Activated naive CD4-positive, alpha-beta T cell treated with anti-CD3 and anti-CD28 coated beads, Interleukin-2, amount 50 U/mL, for 72 hours (primary cell): ENCODE measurements at regions not wholly inside any gene's neighbourhood (a gene's known extent, or its start where the extent isn't known, plus 50 kb on each side); places are given as distances from the start of the nearest gene placed in this dataset.
A peak's percentile ranks its signal among the peaks of the same experiment; 100 is the strongest.

Source experiments
- ATAC-seq, 2 donors: fragments of 150-1000 bp; cut with Tn5 transposase; 2 replicates each; pipeline ENCODE4 v1.10.0; 2021; ENCODE audit warnings: mild to moderate bottlenecking in 2 of 2, moderate library complexity in 2 of 2
- DNase-seq, 2 donors: peaks; one replicate each; pipeline ENCODE4 v3.0.0; 2021 to 2022; ENCODE audit warnings: low spot score in 2 of 2
- H3K27ac Mint-ChIP-seq, 2 donors: one replicate each; pipeline ENCODE4 v1.8.0; 2022; ENCODE audit warnings: mild to moderate bottlenecking in 2 of 2, mixed read lengths in 2 of 2
- H3K36me3 Mint-ChIP-seq, 2 donors: one replicate each; pipeline ENCODE4 v1.8.0; 2022; ENCODE audit warnings: mixed read lengths in 2 of 2
- H3K9me3 Mint-ChIP-seq, 2 donors: one replicate each; pipeline ENCODE4 v1.8.0; 2022; ENCODE audit warnings: mixed read lengths in 2 of 2

DNA sequence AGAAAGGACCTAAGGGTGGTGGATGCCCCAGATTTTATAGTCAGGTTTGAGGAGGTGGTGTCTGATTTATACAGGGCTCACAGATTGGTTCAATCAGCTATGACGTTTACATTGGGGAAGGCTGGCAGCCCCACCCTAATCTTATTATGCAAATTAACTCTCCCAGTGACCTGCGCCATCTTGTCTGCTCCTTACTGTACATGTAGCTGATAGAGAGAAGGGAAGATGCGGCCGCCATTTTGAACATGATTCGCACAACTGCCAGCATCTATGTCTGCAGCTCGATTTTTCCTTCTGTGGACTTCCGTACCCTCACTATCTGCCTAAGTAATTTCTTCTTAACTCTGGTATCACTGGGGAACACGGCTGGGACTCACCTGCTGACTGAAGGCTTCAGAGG is 619.0 kb upstream of the DPP6 start:
- Mint-ChIP-seq H3K9me3 (peaks cover 24 to 26% of the 10 kb centered on the region in 2 donors), H3K36me3 (peaks cover 0 to 4% of the 10 kb centered on the region in 2 donors)
- no peak for ATAC-seq

DNA sequence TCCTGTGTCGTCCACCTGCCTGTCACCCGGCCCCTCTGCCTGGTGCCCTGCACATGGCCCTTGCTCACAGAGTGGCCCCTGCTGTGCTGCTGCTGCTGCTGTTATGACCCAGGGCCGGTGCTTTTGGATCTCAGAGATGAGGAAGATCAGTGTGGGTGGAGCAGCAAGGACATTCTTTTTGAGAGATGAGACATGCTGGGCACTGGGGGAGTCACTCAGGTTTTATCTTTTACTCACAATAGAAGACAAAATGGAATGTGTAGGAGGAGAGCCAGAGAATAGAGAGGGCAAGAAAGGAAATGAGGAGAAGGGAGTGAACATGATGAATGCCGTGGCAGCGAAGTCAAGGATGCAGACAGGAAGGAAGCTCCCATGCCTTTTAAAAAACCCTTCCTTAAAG is 611.5 kb upstream of the DPP6 start:
- H3K36me3 Mint-ChIP-seq, result no peaks in the 10 kb centered on the region
- H3K9me3 Mint-ChIP-seq, result peaks cover 12 to 14% of the 10 kb centered on the region in 2 donors
- no peak for DNase-seq
- H3K27ac Mint-ChIP-seq, result peak overlapping the region in 1 of 2 donors; percentile 40
- ATAC-seq, result no peak

More for the DNA sequence above, 619.0 kb upstream of the DPP6 start:
- DNase-seq, result no peak
- no peak overlapping the region for H3K27ac Mint-ChIP-seq

DNA sequence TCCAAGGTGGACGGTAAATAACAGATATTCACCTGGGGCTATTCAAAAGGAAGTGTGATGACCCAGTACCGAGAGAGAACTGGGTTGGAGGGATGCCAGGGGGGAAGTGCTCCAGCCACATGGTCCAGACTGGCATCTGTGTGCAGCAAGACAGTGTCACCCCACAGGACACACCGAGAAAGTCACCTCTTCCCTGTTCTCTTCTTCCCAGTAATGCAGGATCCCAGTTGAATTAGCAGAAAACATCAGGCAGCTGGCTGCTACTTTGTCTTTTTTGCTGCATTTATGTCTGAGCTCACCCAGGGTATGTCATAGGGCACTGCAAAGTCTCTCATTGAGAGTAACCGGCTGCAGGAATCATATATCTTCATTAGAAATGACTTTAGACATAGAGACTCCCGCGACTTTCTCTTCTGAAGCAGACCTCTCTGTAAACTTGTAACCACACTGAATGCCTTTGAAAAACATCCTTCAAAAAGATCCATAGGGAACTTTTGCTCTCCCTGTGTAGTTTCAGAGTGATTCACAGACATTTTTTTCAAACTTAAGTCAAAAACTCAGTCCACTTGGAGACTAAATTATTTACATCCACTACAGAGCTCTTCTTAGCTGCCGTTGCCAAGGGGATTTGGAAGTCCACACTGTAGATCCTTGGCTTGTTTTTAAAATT is 609.0 kb upstream of the DPP6 start:
- no peak overlapping the region for H3K27ac Mint-ChIP-seq
- DNase-seq, result no peak
- no peak for ATAC-seq
- H3K9me3 Mint-ChIP-seq, result peaks cover 4 to 5% of the 10 kb centered on the region in 2 donors
- H3K36me3 Mint-ChIP-seq, result no peaks in the 10 kb centered on the region

DNA sequence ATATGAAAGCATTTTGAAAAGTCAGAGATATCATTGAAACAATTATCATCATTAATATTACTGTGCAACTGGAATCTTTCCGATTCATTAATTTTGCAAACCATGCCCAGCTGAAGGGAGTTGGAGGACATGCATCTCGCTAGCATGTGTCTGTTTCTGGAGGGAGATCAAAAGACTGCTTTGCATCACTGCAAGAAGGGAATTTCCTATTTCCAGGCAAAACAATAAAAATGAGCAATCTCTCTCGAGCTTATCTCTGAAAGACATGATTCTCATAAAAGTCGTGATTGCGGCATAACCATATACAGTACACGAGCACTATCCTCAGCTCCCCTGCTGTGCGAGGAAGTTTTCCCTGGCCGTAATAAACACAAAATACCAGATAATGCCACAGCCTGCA is 607.6 kb upstream of the DPP6 start:
- H3K36me3 Mint-ChIP-seq, result no peaks in the 10 kb centered on the region
- no peak for ATAC-seq
- peaks cover 4 to 5% of the 10 kb centered on the region in 2 donors for H3K9me3 Mint-ChIP-seq
- no peak overlapping the region for H3K27ac Mint-ChIP-seq
- DNase-seq, result no peak

DNA sequence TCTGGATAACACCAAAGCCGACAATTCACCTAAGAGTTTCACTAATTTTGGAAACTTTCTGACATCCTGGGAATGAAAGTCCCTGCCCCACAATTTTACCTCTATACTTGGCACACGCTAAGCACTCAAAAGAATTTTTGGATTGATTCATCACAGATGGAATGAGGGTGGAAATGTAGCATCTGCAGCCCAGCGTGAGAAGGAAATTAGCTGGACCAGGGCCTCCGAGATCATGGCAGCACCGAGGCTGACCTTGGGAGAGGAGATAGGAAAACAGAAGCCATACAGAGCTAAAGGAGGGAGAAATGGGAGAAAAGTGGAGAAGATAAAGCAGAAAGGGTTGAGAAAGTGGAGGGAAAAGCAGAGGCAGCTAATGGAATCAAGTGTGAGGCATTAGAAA is 606.6 kb upstream of the DPP6 start:
- Mint-ChIP-seq H3K9me3 (peaks cover 4 to 7% of the 10 kb centered on the region in 2 donors), H3K27ac (no peak overlapping the region), H3K36me3 (no peaks in the 10 kb centered on the region)
- no peak for DNase-seq
- no peak for ATAC-seq

DNA sequence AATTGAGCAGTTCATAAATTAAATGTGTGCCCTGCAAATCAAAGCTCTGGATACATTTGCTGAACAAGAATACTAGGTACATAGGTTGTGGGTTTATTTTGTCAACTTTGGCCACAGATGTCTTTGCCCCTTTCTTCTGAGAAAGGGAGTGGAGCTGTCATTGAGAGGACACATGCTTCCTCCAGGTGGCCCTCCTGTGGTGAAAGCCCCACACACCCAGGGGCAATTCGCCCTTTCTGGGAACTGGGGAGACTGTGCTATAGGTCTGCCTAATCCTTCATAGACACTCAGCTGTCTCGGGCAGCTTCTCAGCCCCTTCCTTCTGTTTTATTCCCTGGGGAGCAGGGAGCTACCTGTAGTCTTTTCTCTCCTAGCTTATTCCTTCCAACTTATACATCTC is 605.7 kb upstream of the DPP6 start:
- H3K36me3 Mint-ChIP-seq, result no peaks in the 10 kb centered on the region
- peaks cover 8 to 13% of the 10 kb centered on the region in 2 donors for H3K9me3 Mint-ChIP-seq
- no peak overlapping the region for H3K27ac Mint-ChIP-seq
- ATAC-seq, result no peak
- DNase-seq, result no peak

DNA sequence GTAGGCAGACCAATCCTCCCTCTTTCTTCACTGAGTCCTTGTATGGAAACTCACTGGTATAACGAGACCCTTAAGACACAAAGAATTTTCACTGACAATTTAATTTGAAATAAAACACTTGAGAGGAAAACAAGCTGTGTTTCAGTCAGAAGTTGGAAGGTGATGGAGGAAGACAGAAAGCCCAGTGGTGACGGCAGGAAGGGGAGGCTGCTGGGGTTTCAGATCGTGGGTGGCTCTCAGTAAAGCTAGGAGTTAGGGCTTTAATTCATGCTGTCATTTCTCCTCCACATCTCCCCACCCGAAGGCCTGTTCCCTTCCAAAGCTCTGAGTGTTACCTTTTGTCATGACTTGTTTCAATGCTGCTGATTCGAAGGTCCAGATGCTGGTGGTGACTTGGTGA is 605.2 kb upstream of the DPP6 start:
- no peak for DNase-seq
- no peak overlapping the region for H3K27ac Mint-ChIP-seq
- no peak for ATAC-seq
- peaks cover 10 to 13% of the 10 kb centered on the region in 2 donors for H3K9me3 Mint-ChIP-seq
- no peaks in the 10 kb centered on the region for H3K36me3 Mint-ChIP-seq

DNA sequence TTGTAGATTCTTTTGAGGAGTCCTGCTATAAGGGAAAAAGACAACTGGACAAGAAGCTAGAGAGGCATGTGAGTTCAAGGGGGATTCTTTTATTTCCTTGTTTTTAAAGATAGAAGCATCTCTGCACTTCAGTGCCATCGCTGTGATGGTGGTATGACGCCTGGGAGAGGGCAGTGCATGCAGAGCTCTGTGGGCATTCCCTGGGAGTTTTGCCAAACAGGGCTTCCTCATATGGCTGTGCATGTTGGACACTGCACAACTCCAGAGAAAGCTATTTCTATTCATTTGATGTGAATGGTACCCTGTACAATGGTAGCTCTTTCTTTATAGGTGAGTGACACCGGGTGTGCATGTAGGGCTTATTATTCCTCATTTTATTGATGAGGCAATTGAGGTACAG is 599.5 kb upstream of the DPP6 start:
- no peak for ATAC-seq
- Mint-ChIP-seq H3K9me3 (peaks cover 17 to 24% of the 10 kb centered on the region in 2 donors), H3K36me3 (peaks cover 0 to 1% of the 10 kb centered on the region in 2 donors), H3K27ac (no peak overlapping the region)
- no peak for DNase-seq

DNA sequence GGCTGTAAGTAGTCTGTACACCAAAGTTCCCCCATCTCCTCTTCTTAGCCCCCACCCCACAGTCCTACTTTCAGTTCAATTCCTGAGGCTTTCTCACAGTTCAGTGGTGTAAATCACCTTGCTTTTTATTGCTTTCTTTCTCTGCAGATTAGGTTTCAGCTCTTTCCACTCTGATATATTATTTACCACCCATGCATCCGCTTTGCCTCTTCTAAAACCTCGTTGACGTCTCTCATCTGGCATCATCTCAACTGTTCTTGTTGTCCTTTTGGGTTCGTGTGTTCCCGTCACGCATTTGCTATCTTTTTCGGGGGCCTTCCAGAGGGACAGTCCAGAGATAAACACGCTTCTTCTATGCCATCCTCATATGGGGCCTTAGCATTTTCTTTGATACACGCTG is 597.9 kb upstream of the DPP6 start:
- no peak for DNase-seq
- peaks cover 17 to 27% of the 10 kb centered on the region in 2 donors for H3K9me3 Mint-ChIP-seq
- H3K27ac Mint-ChIP-seq, result no peak overlapping the region
- H3K36me3 Mint-ChIP-seq, result peaks cover 0 to 5% of the 10 kb centered on the region in 2 donors
- no peak for ATAC-seq

DNA sequence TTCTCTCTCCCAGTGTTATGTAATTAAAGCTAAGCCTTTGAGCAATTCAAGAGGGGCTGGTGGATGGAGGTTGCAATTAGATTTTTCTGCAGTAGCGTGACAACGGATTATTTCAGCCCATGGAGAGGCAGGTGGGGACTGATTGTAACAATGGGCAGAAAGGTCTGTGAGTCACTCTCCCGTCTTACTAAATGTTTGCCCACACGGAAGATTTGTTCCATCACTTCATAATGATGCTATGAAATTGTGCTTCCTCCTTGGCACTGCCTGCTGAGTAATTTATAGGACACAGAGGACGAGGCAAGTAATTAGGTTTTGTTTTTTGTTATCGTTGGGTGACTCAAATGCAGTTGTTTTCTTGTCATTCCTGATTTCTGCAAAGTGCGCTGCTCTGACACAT is 594.5 kb upstream of the DPP6 start:
- peaks cover 0 to 12% of the 10 kb centered on the region in 2 donors for H3K36me3 Mint-ChIP-seq
- no peak for DNase-seq
- H3K27ac Mint-ChIP-seq, result no peak overlapping the region
- no peak for ATAC-seq
- peaks cover 21 to 28% of the 10 kb centered on the region in 2 donors for H3K9me3 Mint-ChIP-seq

DNA sequence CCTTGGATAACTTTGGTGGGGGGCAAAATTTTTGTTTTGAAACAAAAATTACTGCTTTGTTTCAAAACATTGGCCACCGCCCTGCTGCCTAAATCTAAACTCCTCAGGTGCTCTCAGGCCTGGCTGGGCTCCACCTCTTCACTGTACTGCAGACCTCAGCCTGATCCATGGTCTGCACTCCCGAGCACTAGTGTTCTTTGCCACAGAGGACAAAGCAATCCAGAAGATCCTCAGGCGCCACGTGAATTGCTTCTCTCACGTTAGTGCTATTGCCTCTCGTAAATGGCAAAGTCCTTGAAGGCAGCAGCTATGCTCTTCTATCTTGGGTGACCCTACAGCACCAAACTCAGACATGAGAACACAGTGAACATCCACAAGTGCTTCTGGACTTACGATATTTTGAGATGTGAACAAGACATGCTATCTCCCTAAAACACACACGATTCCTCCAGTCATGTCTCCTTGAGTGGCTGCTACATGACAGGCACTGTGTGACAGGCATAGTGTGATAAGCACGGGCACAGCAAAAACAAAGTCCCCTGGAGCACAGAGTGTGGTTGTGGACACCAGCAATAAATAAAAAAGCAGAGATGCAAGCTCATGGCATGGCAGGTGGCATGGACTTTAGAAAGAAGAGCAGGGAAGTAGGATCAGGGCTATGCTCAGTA is 582.1 kb upstream of the DPP6 start:
- Mint-ChIP-seq H3K9me3 (peaks cover 13 to 19% of the 10 kb centered on the region in 2 donors), H3K27ac (no peak overlapping the region), H3K36me3 (peaks cover 0 to 7% of the 10 kb centered on the region in 2 donors)
- no peak for DNase-seq
- no peak for ATAC-seq

DNA sequence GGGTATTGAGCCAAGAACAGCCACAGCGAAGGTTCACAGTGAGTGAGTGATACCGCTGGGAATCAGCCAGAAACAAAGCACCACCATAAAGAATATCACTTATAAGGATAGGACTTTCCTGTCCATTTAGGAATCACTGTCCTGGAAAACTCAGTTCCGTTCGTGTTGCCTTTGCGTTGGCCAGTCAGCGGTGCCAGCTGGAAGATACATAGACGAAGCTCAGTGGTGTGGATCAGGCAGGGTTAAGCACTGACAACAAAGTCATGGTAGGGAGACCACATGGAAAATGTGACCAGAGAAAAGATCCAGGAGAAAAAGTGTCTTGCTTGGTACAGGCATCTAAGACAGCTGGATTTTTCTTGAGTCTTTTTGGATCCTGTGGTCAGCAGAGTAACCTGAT is 579.7 kb upstream of the DPP6 start:
- Mint-ChIP-seq H3K27ac (no peak overlapping the region), H3K9me3 (peaks cover 10 to 21% of the 10 kb centered on the region in 2 donors), H3K36me3 (peaks cover 0 to 7% of the 10 kb centered on the region in 2 donors)
- DNase-seq (no peak), ATAC-seq (no peak)

DNA sequence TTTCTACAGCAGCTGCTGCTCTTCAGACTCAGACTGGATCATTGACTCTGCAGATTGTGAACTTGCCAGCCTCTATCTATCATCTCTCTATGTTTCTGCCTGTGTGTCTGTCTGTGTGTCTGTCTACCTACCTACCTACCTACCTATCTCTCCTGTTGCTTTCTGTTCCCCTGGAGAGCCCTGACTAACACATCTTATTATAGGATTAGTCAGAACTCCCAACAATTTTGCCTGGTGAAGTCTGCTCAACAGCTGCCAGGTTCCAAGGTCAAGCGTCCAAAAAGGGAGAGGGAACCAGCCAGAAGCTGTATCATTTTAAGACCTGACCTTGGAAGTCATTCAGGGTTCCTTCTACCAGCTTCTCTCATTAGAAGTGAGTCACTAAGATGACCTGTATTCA is 579.0 kb upstream of the DPP6 start:
- ATAC-seq, result no peak
- Mint-ChIP-seq H3K9me3 (peaks cover 10 to 21% of the 10 kb centered on the region in 2 donors), H3K36me3 (peaks cover 0 to 7% of the 10 kb centered on the region in 2 donors), H3K27ac (no peak overlapping the region)
- DNase-seq, result no peak

DNA sequence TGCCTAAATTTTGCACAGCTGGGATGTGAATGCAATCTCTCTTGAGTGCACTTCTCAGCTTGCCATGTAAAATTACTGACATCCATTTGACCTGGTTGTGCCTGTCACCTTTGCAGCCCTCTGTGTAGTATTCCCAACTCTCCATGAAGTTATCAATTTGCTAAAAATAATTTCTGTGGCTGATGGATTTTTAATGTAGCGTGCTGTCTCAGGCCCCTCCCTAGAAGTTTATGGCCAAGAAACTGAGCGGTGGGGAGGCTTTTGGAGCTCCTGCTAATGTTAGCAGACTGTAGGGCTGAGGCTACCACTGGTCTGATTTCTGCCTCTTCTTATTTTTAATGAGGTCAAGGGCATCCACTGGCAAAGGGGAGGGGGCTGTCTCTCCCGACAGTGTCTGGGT is 577.0 kb upstream of the DPP6 start:
- peaks cover 13 to 14% of the 10 kb centered on the region in 2 donors for H3K9me3 Mint-ChIP-seq
- DNase-seq, result no peak
- H3K36me3 Mint-ChIP-seq, result peaks cover 0 to 10% of the 10 kb centered on the region in 2 donors
- ATAC-seq, result no peak
- H3K27ac Mint-ChIP-seq, result no peak overlapping the region

DNA sequence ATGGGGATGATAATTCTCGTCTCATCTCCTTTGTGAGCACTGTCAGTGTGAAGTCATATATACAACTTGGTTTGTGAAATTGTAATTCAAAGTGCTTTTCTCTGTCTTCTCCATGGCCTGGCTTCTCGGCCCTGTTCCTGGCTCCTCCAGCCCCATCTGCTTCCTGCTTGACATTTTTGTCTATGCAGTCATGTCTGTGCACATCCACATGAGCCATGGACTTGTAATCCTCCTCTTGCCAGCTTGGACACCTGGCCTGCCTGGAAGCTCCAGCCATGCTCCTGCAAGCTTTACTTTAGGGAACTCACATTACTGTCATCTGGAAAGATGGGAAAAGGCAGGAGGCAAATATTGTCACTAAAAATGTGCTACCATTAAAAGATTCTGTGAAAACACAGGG is 576.0 kb upstream of the DPP6 start:
- Mint-ChIP-seq H3K27ac (no peak overlapping the region), H3K9me3 (peaks cover 10 to 13% of the 10 kb centered on the region in 2 donors), H3K36me3 (peaks cover 0 to 8% of the 10 kb centered on the region in 2 donors)
- no peak for ATAC-seq
- DNase-seq, result no peak

DNA sequence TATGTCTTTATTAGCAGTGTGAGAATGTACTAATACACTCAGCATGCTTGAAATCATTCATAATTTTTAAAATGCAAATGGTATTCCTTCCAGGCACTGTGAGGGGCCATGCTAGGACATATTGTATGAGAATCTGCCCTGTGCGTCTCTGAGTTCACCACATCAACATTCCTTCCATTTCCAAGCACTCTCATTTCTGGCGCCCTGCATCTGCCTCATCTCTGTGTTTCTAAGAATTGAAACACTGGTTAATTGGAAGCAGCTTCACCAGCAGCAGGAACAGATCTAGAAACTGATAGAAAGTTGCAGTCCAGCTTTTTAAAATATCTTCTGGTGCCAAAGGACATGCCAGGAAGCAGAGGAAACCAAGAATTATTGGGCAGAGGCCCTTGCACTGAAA is 555.9 kb upstream of the DPP6 start:
- peaks cover 18 to 25% of the 10 kb centered on the region in 2 donors for H3K9me3 Mint-ChIP-seq
- no peak for DNase-seq
- H3K36me3 Mint-ChIP-seq, result no peaks in the 10 kb centered on the region
- no peak for ATAC-seq
- H3K27ac Mint-ChIP-seq, result no peak overlapping the region

DNA sequence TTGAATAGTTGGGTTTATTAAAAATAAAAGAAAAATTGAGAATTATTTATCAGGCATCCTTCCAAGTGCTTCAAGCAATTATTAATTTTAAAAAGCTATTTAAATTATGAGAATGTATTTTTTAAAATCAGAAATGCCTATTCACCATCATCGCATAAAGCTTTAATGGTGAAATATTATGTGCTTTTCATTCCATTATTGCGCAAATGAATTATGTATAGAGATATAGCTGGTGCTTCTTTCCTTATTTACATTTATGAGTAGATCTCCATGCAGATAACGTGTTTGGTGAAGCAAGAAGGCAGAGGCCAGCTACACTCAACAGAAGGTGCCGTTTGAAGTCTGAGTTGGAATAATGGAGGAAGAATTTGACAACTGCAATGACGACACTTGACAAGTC is 549.1 kb upstream of the DPP6 start:
- DNase-seq (no peak), ATAC-seq (no peak)
- no peaks in the 10 kb centered on the region for H3K36me3 Mint-ChIP-seq
- no peak overlapping the region for H3K27ac Mint-ChIP-seq
- peaks cover 7 to 15% of the 10 kb centered on the region in 2 donors for H3K9me3 Mint-ChIP-seq
